DND-41 (cell line): ENCODE measurements at regions not wholly inside any gene's neighbourhood (a gene's known extent, or its start where the extent isn't known, plus 50 kb on each side); places are given as distances from the start of the nearest gene placed in this dataset.
"Not testable (repeated sequence)": the region's sequence is repeated elsewhere in the genome, so short reads cannot be mapped to it uniquely, and the experiment has no call there.

Experiments
- ATAC-seq: fragments of 200-7000 bp; cut with Tn5 transposase; 3 replicates; pipeline ENCODE4 v1.9.1; 2021; ENCODE audit warnings: low read depth; ENCODE audit not compliant: insufficient read depth
- DNase-seq: peaks from one replicate; pipeline ENCODE4 v3.0.0-alpha.2; 2020
- H2AFZ ChIP-seq: 2 replicates; pipeline ENCODE4 v1.6.0; 2012; ENCODE audit warnings: low read depth, low read length
- H3K27ac ChIP-seq: 2 replicates; pipeline ENCODE4 v1.5.1; 2012; ENCODE audit warnings: low read length, inconsistent platforms
- H3K27me3 ChIP-seq: fragments of 200-600 bp; sonication (generic); 2 replicates; pipeline ENCODE4 v1.6.0; 2012; ENCODE audit warnings: low read length, mild to moderate bottlenecking, inconsistent platforms; ENCODE audit not compliant: insufficient read depth, poor library complexity
- H3K36me3 ChIP-seq: 2 replicates; pipeline ENCODE4 v1.5.1; 2012; ENCODE audit warnings: low read length, inconsistent platforms; ENCODE audit not compliant: insufficient read depth
- H3K4me1 ChIP-seq: 2 replicates; pipeline ENCODE4 v1.5.1; 2012; ENCODE audit warnings: mild to moderate bottlenecking, low read length; ENCODE audit not compliant: insufficient read depth
- H3K4me2 ChIP-seq: 2 replicates; pipeline ENCODE4 v1.6.0; 2012; ENCODE audit warnings: mild to moderate bottlenecking, moderate library complexity, low read length, inconsistent platforms; ENCODE audit not compliant: insufficient read depth
- H3K4me3 ChIP-seq, 2 experiments: fragments of 200-600 bp in 1 of 2; shearing (Covaris generic) in 1 of 2; 2 replicates each; pipeline ENCODE4 v1.5.1; 2012 to 2016; ENCODE audit warnings: inconsistent platforms in 2 of 2, low read length in 2 of 2, mild to moderate bottlenecking in 2 of 2, low read depth in 1 of 2, moderate library complexity in 1 of 2
- H3K79me2 ChIP-seq: 2 replicates; pipeline ENCODE4 v1.6.0; 2012; ENCODE audit warnings: low read length, inconsistent platforms; ENCODE audit not compliant: insufficient read depth
- H3K9ac ChIP-seq: 2 replicates; pipeline ENCODE4 v1.6.0; 2012; ENCODE audit warnings: low read depth, mild to moderate bottlenecking, inconsistent platforms, low read length, moderate library complexity
- H3K9me3 ChIP-seq: 2 replicates; pipeline ENCODE4 v1.5.1; 2012; ENCODE audit warnings: low read length, moderate library complexity, mild to moderate bottlenecking, inconsistent platforms; ENCODE audit not compliant: insufficient read depth, severe bottlenecking
- H4K20me1 ChIP-seq: 2 replicates; pipeline ENCODE4 v1.6.0; 2012; ENCODE audit warnings: low read length; ENCODE audit not compliant: insufficient read depth
- EZH2 ChIP-seq: IDR thresholded peaks from 3 replicates; pipeline ENCODE4 v1.6.1; 2012; ENCODE audit warnings: borderline replicate concordance, low read depth, mild to moderate bottlenecking, moderate library complexity, low read length, inconsistent platforms; ENCODE audit not compliant: severe bottlenecking
- TF ChIP-seq, protein P1 (sequence below): IDR thresholded peaks from 2 replicates; pipeline ENCODE4 v1.5.1; 2012; ENCODE audit warnings: borderline replicate concordance, low read length, moderate library complexity, mild to moderate bottlenecking; ENCODE audit not compliant: poor library complexity, severe bottlenecking; ENCODE audit errors: extremely low read depth

GRCh38 chrX:13955975-13956374 lies 73.7 kb downstream of the GEMIN8 start:
- no peak for DNase-seq
- Histone ChIP-seq H3K9me3 (no peaks in the 10 kb centered on the region), H3K4me3 (no peak overlapping the region), H2AFZ (no peak overlapping the region), H3K36me3 (no peaks in the 10 kb centered on the region), H3K27ac (no peak overlapping the region), H3K4me1 (no peaks in the 10 kb centered on the region), H3K9ac (no peak overlapping the region), H3K4me2 (no peak overlapping the region), H4K20me1 (no peaks in the 10 kb centered on the region), H3K27me3 (no peaks in the 10 kb centered on the region), H3K79me2 (no peaks in the 10 kb centered on the region)
- TF ChIP-seq, protein P1, sequence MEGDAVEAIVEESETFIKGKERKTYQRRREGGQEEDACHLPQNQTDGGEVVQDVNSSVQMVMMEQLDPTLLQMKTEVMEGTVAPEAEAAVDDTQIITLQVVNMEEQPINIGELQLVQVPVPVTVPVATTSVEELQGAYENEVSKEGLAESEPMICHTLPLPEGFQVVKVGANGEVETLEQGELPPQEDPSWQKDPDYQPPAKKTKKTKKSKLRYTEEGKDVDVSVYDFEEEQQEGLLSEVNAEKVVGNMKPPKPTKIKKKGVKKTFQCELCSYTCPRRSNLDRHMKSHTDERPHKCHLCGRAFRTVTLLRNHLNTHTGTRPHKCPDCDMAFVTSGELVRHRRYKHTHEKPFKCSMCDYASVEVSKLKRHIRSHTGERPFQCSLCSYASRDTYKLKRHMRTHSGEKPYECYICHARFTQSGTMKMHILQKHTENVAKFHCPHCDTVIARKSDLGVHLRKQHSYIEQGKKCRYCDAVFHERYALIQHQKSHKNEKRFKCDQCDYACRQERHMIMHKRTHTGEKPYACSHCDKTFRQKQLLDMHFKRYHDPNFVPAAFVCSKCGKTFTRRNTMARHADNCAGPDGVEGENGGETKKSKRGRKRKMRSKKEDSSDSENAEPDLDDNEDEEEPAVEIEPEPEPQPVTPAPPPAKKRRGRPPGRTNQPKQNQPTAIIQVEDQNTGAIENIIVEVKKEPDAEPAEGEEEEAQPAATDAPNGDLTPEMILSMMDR, result no peak
- no peak for TF ChIP-seq EZH2
- ATAC-seq, result no peak

- H3K4me1 ChIP-seq, result no peaks in the 10 kb centered on the region
- TF ChIP-seq, protein P1, result no peak
- no peak for TF ChIP-seq EZH2
- no peaks in the 10 kb centered on the region for H3K79me2 ChIP-seq
- no peaks in the 10 kb centered on the region for H3K27me3 ChIP-seq
- H3K9me3 ChIP-seq, result no peaks in the 10 kb centered on the region
- H3K27ac ChIP-seq, result no peak overlapping the region
- H3K4me3 ChIP-seq, result no peak overlapping the region
- ATAC-seq (no peak), DNase-seq (no peak)
- no peak overlapping the region for H3K4me2 ChIP-seq
- no peak overlapping the region for H2AFZ ChIP-seq
- no peak overlapping the region for H3K9ac ChIP-seq
- no peaks in the 10 kb centered on the region for H4K20me1 ChIP-seq
- H3K36me3 ChIP-seq, result no peaks in the 10 kb centered on the region
Observed at GRCh38 chrX:13955095-13955647, 74.5 kb downstream of the GEMIN8 start.

DNA sequence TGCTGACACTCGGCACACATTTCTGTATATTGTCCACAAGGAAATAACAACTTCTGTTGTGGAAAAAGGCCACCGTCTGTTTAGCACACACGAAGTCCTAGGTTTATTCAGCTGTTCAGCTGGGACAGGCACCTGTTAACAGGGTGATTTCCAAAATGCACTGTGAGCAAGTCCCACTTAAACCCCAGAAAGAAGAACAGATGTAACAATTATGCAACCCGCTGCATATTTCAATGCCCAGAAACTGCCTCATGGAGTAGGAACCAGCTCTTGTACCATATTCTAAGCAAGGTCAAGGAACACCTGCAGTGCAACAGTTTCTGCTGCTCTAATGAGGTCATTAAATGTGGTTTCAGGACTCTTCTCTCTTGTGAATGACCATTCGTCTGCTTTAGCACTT lies 77.1 kb downstream of the GEMIN8 start:
- no peaks in the 10 kb centered on the region for H3K36me3 ChIP-seq
- no peak for DNase-seq

DNA sequence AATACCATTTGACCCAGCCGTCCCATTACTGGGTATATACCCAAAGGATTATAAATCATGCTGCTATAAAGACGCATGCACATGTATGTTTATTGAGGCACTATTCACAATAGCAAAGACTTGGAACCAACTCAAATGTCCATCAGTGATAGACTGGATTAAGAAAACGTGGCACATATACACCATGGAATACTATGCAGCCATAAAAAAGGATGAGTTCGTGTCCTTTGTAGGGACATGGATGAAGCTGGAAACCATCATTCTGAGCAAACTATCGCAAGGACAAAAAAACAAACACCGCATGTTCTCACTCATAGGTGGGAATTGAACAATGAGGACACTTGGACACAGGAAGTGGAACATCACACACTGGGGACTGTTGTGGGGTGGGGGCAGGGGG lies 83.5 kb downstream of the GEMIN8 start:
- H3K4me3 ChIP-seq, H3K79me2 ChIP-seq, H2AFZ ChIP-seq, H3K4me2 ChIP-seq, H3K4me1 ChIP-seq, H3K27me3 ChIP-seq, DNase-seq, H4K20me1 ChIP-seq, H3K9me3 ChIP-seq, H3K9ac ChIP-seq, H3K36me3 ChIP-seq, H3K27ac ChIP-seq, ATAC-seq: not testable (repeated sequence)

More for the DNA sequence above, 77.1 kb downstream of the GEMIN8 start:
- TF ChIP-seq EZH2, result no peak
- TF ChIP-seq, protein P1, result no peak
- H3K4me2 ChIP-seq, result no peak overlapping the region
- H3K79me2 ChIP-seq, result no peaks in the 10 kb centered on the region
- ATAC-seq, result no peak
- no peak overlapping the region for H3K4me3 ChIP-seq
- no peaks in the 10 kb centered on the region for H4K20me1 ChIP-seq
- no peaks in the 10 kb centered on the region for H3K9me3 ChIP-seq
- no peaks in the 10 kb centered on the region for H3K27me3 ChIP-seq
- H2AFZ ChIP-seq, result no peak overlapping the region
- H3K9ac ChIP-seq, result no peak overlapping the region
- H3K4me1 ChIP-seq, result no peaks in the 10 kb centered on the region
- no peak overlapping the region for H3K27ac ChIP-seq

DNA sequence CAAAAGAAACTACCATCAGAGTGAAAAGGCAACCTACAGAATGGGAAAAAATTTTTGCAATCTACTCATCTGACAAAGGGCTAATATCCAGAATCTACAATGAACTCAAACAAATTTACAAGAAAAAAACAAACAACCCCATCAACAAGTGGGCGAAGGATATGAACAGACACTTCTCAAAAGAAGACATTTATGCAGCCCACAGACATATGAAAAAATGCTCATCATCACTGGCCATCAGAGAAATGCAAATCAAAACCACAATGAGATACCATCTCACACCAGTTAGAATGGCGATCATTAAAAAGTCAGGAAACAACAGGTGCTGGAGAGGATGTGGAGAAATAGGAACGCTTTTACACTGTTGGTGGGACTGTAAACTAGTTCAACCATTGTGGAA lies 83.9 kb downstream of the GEMIN8 start:
- not testable (repeated sequence) for H3K79me2 ChIP-seq, H4K20me1 ChIP-seq, H3K36me3 ChIP-seq, H3K9ac ChIP-seq, H3K4me2 ChIP-seq, H3K27me3 ChIP-seq, DNase-seq, H3K27ac ChIP-seq, H2AFZ ChIP-seq, H3K9me3 ChIP-seq, ATAC-seq, H3K4me3 ChIP-seq, H3K4me1 ChIP-seq
